Heart left ventricle (tissue), 13 donors: ENCODE measurements at regions not wholly inside any gene's neighbourhood (a gene's known extent, or its start where the extent isn't known, plus 50 kb on each side); places are given as distances from the start of the nearest gene placed in this dataset.

ENCODE experiments used
- CTCF ChIP-seq, 12 donors: fragments of 200-600 bp; sonication (generic) in 4 of 12; IDR thresholded peaks; one replicate each; pipeline versions ENCODE4 v1.5.0 to v1.8.0; 2018 to 2022; ENCODE audit warnings: antibody characterized with exemption in 12 of 12, mild to moderate bottlenecking in 5 of 12
- POLR2A ChIP-seq, 2 donors: fragments of 450-650 bp; IDR thresholded peaks; one replicate each; pipeline ENCODE4 v1.6.1; 2017; ENCODE audit warnings: antibody characterized with exemption in 2 of 2, mild to moderate bottlenecking in 2 of 2, moderate library complexity in 2 of 2
- donor health status: ischemic (EF 13 %, LVEDD 7.1; RV severe dilation, severe dysfunction).
- donor health status: DM: no; HTN: yes; CAD: no.
- donor health status: DM: no; HTN: no; CAD: no.
- donor health status: ischemic (EF 25% LVEDD 6.9; RV normal size, moderate dysfunction).
- donor health status: ischemic (EF 25% LVEDD 5.7; RV mildly dilated, moderate dysfunction).
- donor health status: ischemic (EF 35%, LVEDD 5.7; RV mildly dilated, moderate dysfunction).
- donor health status: nonischemic (EF 11% LVEDD 7.7; RV severe dilation, severe dysfunction).
- donor health status: DM: yes; HTN: yes; CAD: no.
- donor health status: PGD.
- donor health status: ischemic (EF 29% LVEDD 5.4; RV normal size, mild dysfunction).
- donor health status: nonischemic (EF 23%, LVEDD 6.1; RV moderate dilation, normal function).

GRCh38 chr5:29990681-29991080 is 1202.8 kb upstream of the CDH6 start:
- TF ChIP-seq CTCF (IDR thresholded peaks at IDR 0.05) (no peak), POLR2A (IDR thresholded peaks at IDR 0.05) (no peak)
